ENCODE measurements at regions not wholly inside any gene's neighbourhood (a gene's known extent, or its start where the extent isn't known, plus 50 kb on each side); places are given as distances from the start of the nearest gene placed in this dataset.

DNA sequence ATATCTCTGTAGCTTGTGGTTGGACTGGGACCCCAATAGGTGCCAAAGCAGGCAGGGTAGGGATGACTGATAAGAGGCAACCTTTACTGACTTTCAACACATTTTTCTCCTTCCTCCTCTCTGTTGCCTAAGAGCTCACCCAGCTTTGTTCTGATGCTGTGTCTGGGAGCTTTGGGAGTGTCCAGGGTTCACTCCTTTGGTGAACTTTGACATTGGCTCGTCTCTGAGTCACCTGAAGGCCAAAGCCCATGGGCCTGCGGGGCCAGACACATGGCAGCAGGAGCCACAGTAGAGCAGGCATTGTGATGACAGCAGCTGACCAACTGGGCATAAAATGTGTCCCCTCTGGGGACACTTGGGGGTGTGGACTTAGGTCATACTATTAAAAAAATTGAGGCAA lies 99.5 kb upstream of the ZNF644 start:
- TF ChIP-seq, protein P1, sequence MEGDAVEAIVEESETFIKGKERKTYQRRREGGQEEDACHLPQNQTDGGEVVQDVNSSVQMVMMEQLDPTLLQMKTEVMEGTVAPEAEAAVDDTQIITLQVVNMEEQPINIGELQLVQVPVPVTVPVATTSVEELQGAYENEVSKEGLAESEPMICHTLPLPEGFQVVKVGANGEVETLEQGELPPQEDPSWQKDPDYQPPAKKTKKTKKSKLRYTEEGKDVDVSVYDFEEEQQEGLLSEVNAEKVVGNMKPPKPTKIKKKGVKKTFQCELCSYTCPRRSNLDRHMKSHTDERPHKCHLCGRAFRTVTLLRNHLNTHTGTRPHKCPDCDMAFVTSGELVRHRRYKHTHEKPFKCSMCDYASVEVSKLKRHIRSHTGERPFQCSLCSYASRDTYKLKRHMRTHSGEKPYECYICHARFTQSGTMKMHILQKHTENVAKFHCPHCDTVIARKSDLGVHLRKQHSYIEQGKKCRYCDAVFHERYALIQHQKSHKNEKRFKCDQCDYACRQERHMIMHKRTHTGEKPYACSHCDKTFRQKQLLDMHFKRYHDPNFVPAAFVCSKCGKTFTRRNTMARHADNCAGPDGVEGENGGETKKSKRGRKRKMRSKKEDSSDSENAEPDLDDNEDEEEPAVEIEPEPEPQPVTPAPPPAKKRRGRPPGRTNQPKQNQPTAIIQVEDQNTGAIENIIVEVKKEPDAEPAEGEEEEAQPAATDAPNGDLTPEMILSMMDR (IDR thresholded peaks at IDR 0.05), result no peak
- no peak for TF ChIP-seq POLR2A (IDR thresholded peaks at IDR 0.05)
